ENCODE measurements at regions not wholly inside any gene's neighbourhood (a gene's known extent, or its start where the extent isn't known, plus 50 kb on each side); places are given as distances from the start of the nearest gene placed in this dataset.

DNA sequence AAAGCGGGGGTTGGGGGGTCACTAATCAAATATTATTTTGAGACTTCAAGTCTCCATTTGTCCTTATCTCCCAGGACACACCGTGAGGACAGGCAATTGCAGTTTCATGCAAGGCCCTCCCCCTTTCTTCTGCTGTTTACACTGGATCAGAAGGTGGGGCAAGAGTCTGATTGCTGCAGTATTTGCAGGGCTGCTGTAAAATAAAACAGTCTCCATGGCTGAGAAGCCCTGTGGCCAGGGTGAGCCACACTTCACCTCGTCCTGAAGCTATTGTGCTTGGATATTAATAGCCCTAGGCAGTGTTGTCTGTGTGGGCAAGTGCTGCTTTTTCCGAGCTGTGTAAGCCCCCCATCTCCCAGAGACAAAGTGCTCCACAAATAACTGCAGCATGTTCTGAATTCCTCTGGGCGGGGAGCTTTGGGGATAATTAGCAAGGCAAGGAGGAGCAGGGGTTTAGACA lies 187.4 kb upstream of the NTF3 start:
- Histone ChIP-seq H3F3A (replicated peaks; ENCODE audit: low read depth) (no peaks in the 10 kb centered on the region), H3K27me3 (ENCODE audit: insufficient read depth) (no peaks in the 10 kb centered on the region), H3K4me2 (peak overlapping the region; percentile 65), H4K20me1 (replicated peaks; ENCODE audit: insufficient read depth) (no peaks in the 10 kb centered on the region), H3K79me2 (replicated peaks; ENCODE audit: insufficient read depth) (no peaks in the 10 kb centered on the region), H3K27ac (ENCODE audit: low read depth) (peak overlapping the region; percentile 41), H3K4me1 (ENCODE audit: insufficient read depth) (peaks cover 34% of the 10 kb centered on the region), H3K36me3 (ENCODE audit: insufficient read depth) (no peaks in the 10 kb centered on the region), H3K4me3 (peak overlapping the region; percentile 27; the same call in 1 of the 2 replicates), H2AFZ (no peak overlapping the region), H3K9me2 (ENCODE audit: insufficient read depth) (peaks cover 17% of the 10 kb centered on the region; the same call in 1 of the 2 replicates)
- Mint-ChIP-seq H3K9me3 (peaks cover 4% of the 10 kb centered on the region; the same call in 2 of the 3 replicates), H3K4me1 (peaks cover 38% of the 10 kb centered on the region), H3K27ac (no peak overlapping the region), H3K36me3 (ENCODE audit: low read depth) (peaks cover 4% of the 10 kb centered on the region; the same call in 1 of the 3 replicates), H3K4me3 (no peak overlapping the region), H3K27me3 (ENCODE audit: insufficient read depth, low read depth, poor library complexity) (peaks cover 6% of the 10 kb centered on the region)
- TF ChIP-seq NANOG (IDR thresholded peaks at IDR 0.05; ENCODE audit: borderline replicate concordance) (0 out of 2 replicates have a peak, but pooled peaks have one; percentile 12), CREB1 (CRISPR knock-in tag; IDR thresholded peaks at IDR 0.05; ENCODE audit: low read depth) (no peak)
- ATAC-seq (peak; percentile 49), DNase-seq (ENCODE audit: low spot score) (peak; percentile 67)

DNA sequence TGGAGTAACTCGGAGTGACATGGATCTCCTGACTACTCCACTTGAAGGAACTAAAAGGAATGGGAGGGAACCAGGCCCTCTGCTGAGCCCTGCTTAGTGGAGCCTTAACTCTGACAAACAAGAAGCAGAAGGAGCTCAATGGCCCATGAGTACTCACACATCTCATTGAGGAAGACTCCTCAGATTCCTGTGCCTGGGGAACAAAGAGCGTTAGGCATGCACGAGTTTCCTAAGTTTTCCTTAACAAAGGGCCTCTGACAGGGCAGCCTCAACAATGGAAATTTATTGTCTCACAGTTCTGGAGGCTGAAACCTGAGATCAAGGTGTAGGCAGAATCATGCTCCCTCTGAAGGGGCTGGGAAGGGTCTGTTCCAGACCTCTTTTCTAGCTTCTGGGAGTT lies 185.7 kb upstream of the NTF3 start:
- H3K4me3 ChIP-seq: no peak overlapping the region
- peak overlapping the region; percentile 66 for H3K4me2 ChIP-seq
- no peaks in the 10 kb centered on the region for H3K27me3 ChIP-seq (ENCODE audit: insufficient read depth)
- H2AFZ ChIP-seq: no peak overlapping the region
- H4K20me1 ChIP-seq (replicated peaks; ENCODE audit: insufficient read depth): no peaks in the 10 kb centered on the region
- H3K9me2 ChIP-seq (ENCODE audit: insufficient read depth): peaks cover 12% of the 10 kb centered on the region; the same call in 1 of the 2 replicates
- H3K4me1 Mint-ChIP-seq: peaks cover 35% of the 10 kb centered on the region
- H3K27ac ChIP-seq (ENCODE audit: low read depth): peak overlapping the region; percentile 86
- H3K4me1 ChIP-seq (ENCODE audit: insufficient read depth): peaks cover 34% of the 10 kb centered on the region
- no peaks in the 10 kb centered on the region for H3K79me2 ChIP-seq (replicated peaks; ENCODE audit: insufficient read depth)
- peaks cover 4% of the 10 kb centered on the region; the same call in 1 of the 3 replicates for H3K9me3 Mint-ChIP-seq
- H3K27me3 Mint-ChIP-seq (ENCODE audit: insufficient read depth, low read depth, poor library complexity): peaks cover 3% of the 10 kb centered on the region
- no peak overlapping the region; the same call in 2 of the 3 replicates for H3K4me3 Mint-ChIP-seq
- peak overlapping the region; percentile 68; the same call in 1 of the 2 replicates for H3K27ac Mint-ChIP-seq
- peaks cover 4% of the 10 kb centered on the region; the same call in 1 of the 3 replicates for H3K36me3 Mint-ChIP-seq (ENCODE audit: low read depth)
- no peaks in the 10 kb centered on the region for H3F3A ChIP-seq (replicated peaks; ENCODE audit: low read depth)
- DNase-seq (ENCODE audit: low spot score) (peak; percentile 88), ATAC-seq (peak; percentile 85)
- no peaks in the 10 kb centered on the region for H3K36me3 ChIP-seq (ENCODE audit: insufficient read depth)
- no peak for TF ChIP-seq JUNB (IDR thresholded peaks at IDR 0.05; ENCODE audit: unreplicated experiment)
- TF ChIP-seq, protein P1, sequence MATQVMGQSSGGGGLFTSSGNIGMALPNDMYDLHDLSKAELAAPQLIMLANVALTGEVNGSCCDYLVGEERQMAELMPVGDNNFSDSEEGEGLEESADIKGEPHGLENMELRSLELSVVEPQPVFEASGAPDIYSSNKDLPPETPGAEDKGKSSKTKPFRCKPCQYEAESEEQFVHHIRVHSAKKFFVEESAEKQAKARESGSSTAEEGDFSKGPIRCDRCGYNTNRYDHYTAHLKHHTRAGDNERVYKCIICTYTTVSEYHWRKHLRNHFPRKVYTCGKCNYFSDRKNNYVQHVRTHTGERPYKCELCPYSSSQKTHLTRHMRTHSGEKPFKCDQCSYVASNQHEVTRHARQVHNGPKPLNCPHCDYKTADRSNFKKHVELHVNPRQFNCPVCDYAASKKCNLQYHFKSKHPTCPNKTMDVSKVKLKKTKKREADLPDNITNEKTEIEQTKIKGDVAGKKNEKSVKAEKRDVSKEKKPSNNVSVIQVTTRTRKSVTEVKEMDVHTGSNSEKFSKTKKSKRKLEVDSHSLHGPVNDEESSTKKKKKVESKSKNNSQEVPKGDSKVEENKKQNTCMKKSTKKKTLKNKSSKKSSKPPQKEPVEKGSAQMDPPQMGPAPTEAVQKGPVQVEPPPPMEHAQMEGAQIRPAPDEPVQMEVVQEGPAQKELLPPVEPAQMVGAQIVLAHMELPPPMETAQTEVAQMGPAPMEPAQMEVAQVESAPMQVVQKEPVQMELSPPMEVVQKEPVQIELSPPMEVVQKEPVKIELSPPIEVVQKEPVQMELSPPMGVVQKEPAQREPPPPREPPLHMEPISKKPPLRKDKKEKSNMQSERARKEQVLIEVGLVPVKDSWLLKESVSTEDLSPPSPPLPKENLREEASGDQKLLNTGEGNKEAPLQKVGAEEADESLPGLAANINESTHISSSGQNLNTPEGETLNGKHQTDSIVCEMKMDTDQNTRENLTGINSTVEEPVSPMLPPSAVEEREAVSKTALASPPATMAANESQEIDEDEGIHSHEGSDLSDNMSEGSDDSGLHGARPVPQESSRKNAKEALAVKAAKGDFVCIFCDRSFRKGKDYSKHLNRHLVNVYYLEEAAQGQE (IDR thresholded peaks at IDR 0.05; ENCODE audit: unreplicated experiment): no peak
- TF ChIP-seq ZNF331 (CRISPR knock-in tag; IDR thresholded peaks at IDR 0.05; ENCODE audit: low read depth): no peak; the same call in 1 of the 2 replicates
- TF ChIP-seq, protein P2, sequence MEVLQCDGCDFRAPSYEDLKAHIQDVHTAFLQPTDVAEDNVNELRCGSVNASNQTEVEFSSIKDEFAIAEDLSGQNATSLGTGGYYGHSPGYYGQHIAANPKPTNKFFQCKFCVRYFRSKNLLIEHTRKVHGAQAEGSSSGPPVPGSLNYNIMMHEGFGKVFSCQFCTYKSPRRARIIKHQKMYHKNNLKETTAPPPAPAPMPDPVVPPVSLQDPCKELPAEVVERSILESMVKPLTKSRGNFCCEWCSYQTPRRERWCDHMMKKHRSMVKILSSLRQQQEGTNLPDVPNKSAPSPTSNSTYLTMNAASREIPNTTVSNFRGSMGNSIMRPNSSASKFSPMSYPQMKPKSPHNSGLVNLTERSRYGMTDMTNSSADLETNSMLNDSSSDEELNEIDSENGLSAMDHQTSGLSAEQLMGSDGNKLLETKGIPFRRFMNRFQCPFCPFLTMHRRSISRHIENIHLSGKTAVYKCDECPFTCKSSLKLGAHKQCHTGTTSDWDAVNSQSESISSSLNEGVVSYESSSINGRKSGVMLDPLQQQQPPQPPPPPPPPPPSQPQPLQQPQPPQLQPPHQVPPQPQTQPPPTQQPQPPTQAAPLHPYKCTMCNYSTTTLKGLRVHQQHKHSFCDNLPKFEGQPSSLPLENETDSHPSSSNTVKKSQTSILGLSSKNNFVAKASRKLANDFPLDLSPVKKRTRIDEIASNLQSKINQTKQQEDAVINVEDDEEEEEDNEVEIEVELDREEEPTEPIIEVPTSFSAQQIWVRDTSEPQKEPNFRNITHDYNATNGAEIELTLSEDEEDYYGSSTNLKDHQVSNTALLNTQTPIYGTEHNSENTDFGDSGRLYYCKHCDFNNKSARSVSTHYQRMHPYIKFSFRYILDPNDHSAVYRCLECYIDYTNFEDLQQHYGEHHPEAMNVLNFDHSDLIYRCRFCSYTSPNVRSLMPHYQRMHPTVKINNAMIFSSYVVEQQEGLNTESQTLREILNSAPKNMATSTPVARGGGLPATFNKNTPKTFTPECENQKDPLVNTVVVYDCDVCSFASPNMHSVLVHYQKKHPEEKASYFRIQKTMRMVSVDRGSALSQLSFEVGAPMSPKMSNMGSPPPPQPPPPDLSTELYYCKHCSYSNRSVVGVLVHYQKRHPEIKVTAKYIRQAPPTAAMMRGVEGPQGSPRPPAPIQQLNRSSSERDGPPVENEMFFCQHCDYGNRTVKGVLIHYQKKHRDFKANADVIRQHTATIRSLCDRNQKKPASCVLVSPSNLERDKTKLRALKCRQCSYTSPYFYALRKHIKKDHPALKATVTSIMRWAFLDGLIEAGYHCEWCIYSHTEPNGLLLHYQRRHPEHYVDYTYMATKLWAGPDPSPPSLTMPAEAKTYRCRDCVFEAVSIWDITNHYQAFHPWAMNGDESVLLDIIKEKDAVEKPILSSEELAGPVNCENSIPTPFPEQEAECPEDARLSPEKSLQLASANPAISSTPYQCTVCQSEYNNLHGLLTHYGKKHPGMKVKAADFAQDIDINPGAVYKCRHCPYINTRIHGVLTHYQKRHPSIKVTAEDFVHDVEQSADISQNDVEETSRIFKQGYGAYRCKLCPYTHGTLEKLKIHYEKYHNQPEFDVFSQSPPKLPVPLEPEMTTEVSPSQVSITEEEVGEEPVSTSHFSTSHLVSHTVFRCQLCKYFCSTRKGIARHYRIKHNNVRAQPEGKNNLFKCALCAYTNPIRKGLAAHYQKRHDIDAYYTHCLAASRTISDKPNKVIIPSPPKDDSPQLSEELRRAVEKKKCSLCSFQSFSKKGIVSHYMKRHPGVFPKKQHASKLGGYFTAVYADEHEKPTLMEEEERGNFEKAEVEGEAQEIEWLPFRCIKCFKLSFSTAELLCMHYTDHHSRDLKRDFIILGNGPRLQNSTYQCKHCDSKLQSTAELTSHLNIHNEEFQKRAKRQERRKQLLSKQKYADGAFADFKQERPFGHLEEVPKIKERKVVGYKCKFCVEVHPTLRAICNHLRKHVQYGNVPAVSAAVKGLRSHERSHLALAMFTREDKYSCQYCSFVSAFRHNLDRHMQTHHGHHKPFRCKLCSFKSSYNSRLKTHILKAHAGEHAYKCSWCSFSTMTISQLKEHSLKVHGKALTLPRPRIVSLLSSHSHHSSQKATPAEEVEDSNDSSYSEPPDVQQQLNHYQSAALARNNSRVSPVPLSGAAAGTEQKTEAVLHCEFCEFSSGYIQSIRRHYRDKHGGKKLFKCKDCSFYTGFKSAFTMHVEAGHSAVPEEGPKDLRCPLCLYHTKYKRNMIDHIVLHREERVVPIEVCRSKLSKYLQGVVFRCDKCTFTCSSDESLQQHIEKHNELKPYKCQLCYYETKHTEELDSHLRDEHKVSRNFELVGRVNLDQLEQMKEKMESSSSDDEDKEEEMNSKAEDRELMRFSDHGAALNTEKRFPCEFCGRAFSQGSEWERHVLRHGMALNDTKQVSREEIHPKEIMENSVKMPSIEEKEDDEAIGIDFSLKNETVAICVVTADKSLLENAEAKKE (CRISPR knock-in tag; IDR thresholded peaks at IDR 0.05): peak; percentile 98
- TF ChIP-seq STAT1 (IDR thresholded peaks at IDR 0.05; ENCODE audit: unreplicated experiment): no peak
- TF ChIP-seq, protein P3, sequence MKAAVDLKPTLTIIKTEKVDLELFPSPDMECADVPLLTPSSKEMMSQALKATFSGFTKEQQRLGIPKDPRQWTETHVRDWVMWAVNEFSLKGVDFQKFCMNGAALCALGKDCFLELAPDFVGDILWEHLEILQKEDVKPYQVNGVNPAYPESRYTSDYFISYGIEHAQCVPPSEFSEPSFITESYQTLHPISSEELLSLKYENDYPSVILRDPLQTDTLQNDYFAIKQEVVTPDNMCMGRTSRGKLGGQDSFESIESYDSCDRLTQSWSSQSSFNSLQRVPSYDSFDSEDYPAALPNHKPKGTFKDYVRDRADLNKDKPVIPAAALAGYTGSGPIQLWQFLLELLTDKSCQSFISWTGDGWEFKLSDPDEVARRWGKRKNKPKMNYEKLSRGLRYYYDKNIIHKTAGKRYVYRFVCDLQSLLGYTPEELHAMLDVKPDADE (IDR thresholded peaks at IDR 0.05): no peak
- TF ChIP-seq, protein P4, sequence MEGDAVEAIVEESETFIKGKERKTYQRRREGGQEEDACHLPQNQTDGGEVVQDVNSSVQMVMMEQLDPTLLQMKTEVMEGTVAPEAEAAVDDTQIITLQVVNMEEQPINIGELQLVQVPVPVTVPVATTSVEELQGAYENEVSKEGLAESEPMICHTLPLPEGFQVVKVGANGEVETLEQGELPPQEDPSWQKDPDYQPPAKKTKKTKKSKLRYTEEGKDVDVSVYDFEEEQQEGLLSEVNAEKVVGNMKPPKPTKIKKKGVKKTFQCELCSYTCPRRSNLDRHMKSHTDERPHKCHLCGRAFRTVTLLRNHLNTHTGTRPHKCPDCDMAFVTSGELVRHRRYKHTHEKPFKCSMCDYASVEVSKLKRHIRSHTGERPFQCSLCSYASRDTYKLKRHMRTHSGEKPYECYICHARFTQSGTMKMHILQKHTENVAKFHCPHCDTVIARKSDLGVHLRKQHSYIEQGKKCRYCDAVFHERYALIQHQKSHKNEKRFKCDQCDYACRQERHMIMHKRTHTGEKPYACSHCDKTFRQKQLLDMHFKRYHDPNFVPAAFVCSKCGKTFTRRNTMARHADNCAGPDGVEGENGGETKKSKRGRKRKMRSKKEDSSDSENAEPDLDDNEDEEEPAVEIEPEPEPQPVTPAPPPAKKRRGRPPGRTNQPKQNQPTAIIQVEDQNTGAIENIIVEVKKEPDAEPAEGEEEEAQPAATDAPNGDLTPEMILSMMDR (conservative IDR thresholded peaks at IDR 0.05; ENCODE audit: low read depth in 2 of 2): no peak
